ENCODE measurements at regions not wholly inside any gene's neighbourhood (a gene's known extent, or its start where the extent isn't known, plus 50 kb on each side); places are given as distances from the start of the nearest gene placed in this dataset.

GRCh38 chr11:90805172-90805571 is 582.3 kb upstream of the CHORDC1 start:
- DNase-seq: no peak

GRCh38 chr11:90803831-90804230 is 581.0 kb upstream of the CHORDC1 start:
- DNase-seq: no peak

GRCh38 chr11:90803366-90803765 is 580.5 kb upstream of the CHORDC1 start:
- no peak for DNase-seq

- DNase-seq: no peak
Measured at GRCh38 chr11:90798769-90799168, 575.9 kb upstream of the CHORDC1 start.

GRCh38 chr11:90795746-90796145 is 572.9 kb upstream of the CHORDC1 start:
- DNase-seq: no peak

- no peak for DNase-seq
Measured at GRCh38 chr11:90788961-90789360, 566.1 kb upstream of the CHORDC1 start.

GRCh38 chr11:90784241-90784814 is 561.5 kb upstream of the CHORDC1 start:
- DNase-seq: no peak

GRCh38 chr11:90783111-90783510 is 560.3 kb upstream of the CHORDC1 start:
- no peak for DNase-seq

GRCh38 chr11:90779098-90779497 is 556.2 kb upstream of the CHORDC1 start:
- DNase-seq: no peak

- DNase-seq: no peak
Measured at GRCh38 chr11:90775567-90776165, 552.8 kb upstream of the CHORDC1 start.

GRCh38 chr11:90774727-90775566 is 552.1 kb upstream of the CHORDC1 start:
- no peak for DNase-seq

GRCh38 chr11:90770007-90770406 is 547.2 kb upstream of the CHORDC1 start:
- DNase-seq: no peak

- DNase-seq: no peak
Measured at GRCh38 chr11:90766121-90766520, 543.3 kb upstream of the CHORDC1 start.

- no peak for DNase-seq
Measured at GRCh38 chr11:90764691-90765090, 541.8 kb upstream of the CHORDC1 start.

GRCh38 chr11:90757849-90758494 is 535.1 kb upstream of the CHORDC1 start:
- no peak for DNase-seq

GRCh38 chr11:90756617-90757016 is 533.8 kb upstream of the CHORDC1 start:
- DNase-seq: no peak

GRCh38 chr11:90753546-90753945 is 530.7 kb upstream of the CHORDC1 start:
- no peak for DNase-seq

- DNase-seq: no peak
Measured at GRCh38 chr11:90747057-90747456, 524.2 kb upstream of the CHORDC1 start.

GRCh38 chr11:90744169-90744568 is 521.3 kb upstream of the CHORDC1 start:
- no peak for DNase-seq

- DNase-seq: no peak
Measured at GRCh38 chr11:90738799-90739198, 516.0 kb upstream of the CHORDC1 start.

- no peak for DNase-seq
Measured at GRCh38 chr11:90737444-90738050, 514.7 kb upstream of the CHORDC1 start.

GRCh38 chr11:90732486-90732885 is 509.6 kb upstream of the CHORDC1 start:
- no peak for DNase-seq

- DNase-seq: no peak
Measured at GRCh38 chr11:90723475-90723874, 500.6 kb upstream of the CHORDC1 start.

Data from hematopoietic multipotent progenitor cell treated with erythropoietin and hydrocortisone succinate and interleukin-3 and kit ligand, for 6 days (in vitro differentiated cells).